ENCODE measurements at regions not wholly inside any gene's neighbourhood (a gene's known extent, or its start where the extent isn't known, plus 50 kb on each side); places are given as distances from the start of the nearest gene placed in this dataset.

DNA sequence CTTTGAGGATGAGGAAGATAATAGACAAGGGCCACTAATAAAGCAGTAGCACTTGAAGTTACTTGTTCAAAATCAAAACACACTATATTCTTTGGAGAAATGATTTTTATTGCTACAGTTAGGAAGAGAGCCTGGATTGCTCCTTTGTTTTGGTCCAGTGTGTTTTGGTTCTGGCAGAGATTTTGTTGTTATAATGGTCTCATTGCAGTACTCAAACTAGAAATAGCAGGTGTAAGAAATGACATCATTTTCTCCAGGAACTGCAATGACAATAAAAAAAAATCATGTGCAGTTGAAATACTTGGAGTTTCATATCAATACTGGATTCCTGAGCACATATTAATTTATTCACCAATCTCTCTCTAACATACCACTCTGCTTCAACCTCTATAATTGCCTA lies 490.3 kb downstream of the CCDC85A start:
- DNase-seq (ENCODE audit: low read depth, low spot score) (no peak), FAIRE-seq (no peak)
- Histone ChIP-seq H3K79me2 (ENCODE audit: control insufficient read depth, insufficient read depth, low read length) (no peaks in the 10 kb centered on the region), H4K20me1 (replicated peaks; ENCODE audit: control insufficient read depth, extremely low read depth, insufficient read depth, low read length) (no peaks in the 10 kb centered on the region), H2AFZ (ENCODE audit: low read depth, low read length) (no peak overlapping the region), H3K9me3 (replicated peaks; ENCODE audit: control insufficient read depth, insufficient read depth, low read length) (no peaks in the 10 kb centered on the region), H3K4me1 (ENCODE audit: control insufficient read depth, extremely low read depth, insufficient read depth, low read length) (no peaks in the 10 kb centered on the region), H3K9me1 (replicated peaks; ENCODE audit: control insufficient read depth, extremely low read depth, insufficient read depth, low read length) (no peaks in the 10 kb centered on the region), H3K4me2 (ENCODE audit: insufficient read depth, low read length) (no peak overlapping the region), H3K9ac (replicated peaks; ENCODE audit: extremely low read depth, insufficient read depth, low read length) (no peak overlapping the region), H3K4me3 (replicated peaks in 1 of 3; ENCODE audit: insufficient read depth in 1 of 3, low read depth in 1 of 3, low read length in 3 of 3) (no peak overlapping the region), H3K27ac (ENCODE audit: insufficient read depth, low read depth, low read length) (no peak overlapping the region), H3K27me3 (ENCODE audit: control insufficient read depth in 2 of 2, insufficient read depth in 2 of 2, low read length in 2 of 2) (no peaks in the 10 kb centered on the region), H3K36me3 (ENCODE audit: control insufficient read depth in 2 of 2, extremely low read depth in 1 of 2, insufficient read depth in 2 of 2, low read length in 2 of 2) (no peaks in the 10 kb centered on the region)
- ChIA-PET POLR2A (no interaction called here), CTCF (no interaction called here)
- BruUV-seq (replicated peaks), result no TSS peak
- intact Hi-C loops (cut with micrococcal nuclease), result no loop called here
- dilution Hi-C loops (cut with MboI; ENCODE audit: extremely low pct_ligation_motif_present, low sequenced_read_pairs), result no loop called here
- TF ChIP-seq FOS (IDR thresholded peaks at IDR 0.05; ENCODE audit: borderline replicate concordance, insufficient read depth, low read length) (no peak), GATA2 (IDR thresholded peaks at IDR 0.05; ENCODE audit: insufficient read depth, insufficient read length, low read depth, low read length) (no peak), JUN (IDR thresholded peaks at IDR 0.05; ENCODE audit: borderline replicate concordance, insufficient read depth, insufficient read length, low read depth) (no peak), EZH2 (IDR thresholded peaks at IDR 0.05; ENCODE audit: borderline replicate concordance, low read depth, low read length, severe bottlenecking) (no peak), MYC (IDR thresholded peaks at IDR 0.05; ENCODE audit: low read depth, low read length) (no peak)
- TF ChIP-seq, protein P1, sequence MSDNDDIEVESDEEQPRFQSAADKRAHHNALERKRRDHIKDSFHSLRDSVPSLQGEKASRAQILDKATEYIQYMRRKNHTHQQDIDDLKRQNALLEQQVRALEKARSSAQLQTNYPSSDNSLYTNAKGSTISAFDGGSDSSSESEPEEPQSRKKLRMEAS (IDR thresholded peaks at IDR 0.05; ENCODE audit: insufficient read depth, insufficient read length), result no peak

DNA sequence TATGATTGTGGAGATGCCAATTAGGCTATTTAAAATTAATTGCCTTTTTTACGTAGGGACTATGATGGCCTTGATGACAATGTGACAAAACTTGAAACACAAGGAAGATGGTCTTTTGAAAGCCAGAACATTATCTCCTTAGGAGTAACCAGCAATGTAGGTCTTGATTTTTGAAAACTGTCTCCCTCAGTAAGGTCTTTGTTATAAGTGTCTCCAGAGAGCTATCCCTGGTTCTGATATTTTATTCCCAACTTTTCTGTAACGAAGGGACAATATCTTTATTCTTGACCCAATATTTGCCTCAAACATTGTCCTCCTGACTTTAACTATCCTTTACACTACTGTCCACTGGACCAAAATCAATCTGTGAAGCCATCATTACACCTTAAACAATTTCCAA lies 493.2 kb downstream of the CCDC85A start:
- TF ChIP-seq, protein P1 (IDR thresholded peaks at IDR 0.05; ENCODE audit: insufficient read depth, insufficient read length), result no peak
- TF ChIP-seq POLR2AphosphoS5 (IDR thresholded peaks at IDR 0.05; ENCODE audit: insufficient read depth, low read depth, low read length), result no peak
- TF ChIP-seq MYC (IDR thresholded peaks at IDR 0.05; ENCODE audit: low read depth, low read length), result no peak
- TF ChIP-seq JUN (IDR thresholded peaks at IDR 0.05; ENCODE audit: borderline replicate concordance, insufficient read depth, insufficient read length, low read depth), result no peak
- no peak for TF ChIP-seq EZH2 (IDR thresholded peaks at IDR 0.05; ENCODE audit: borderline replicate concordance, low read depth, low read length, severe bottlenecking)
- no peak for TF ChIP-seq GATA2 (IDR thresholded peaks at IDR 0.05; ENCODE audit: insufficient read depth, insufficient read length, low read depth, low read length)
- TF ChIP-seq, protein P2, sequence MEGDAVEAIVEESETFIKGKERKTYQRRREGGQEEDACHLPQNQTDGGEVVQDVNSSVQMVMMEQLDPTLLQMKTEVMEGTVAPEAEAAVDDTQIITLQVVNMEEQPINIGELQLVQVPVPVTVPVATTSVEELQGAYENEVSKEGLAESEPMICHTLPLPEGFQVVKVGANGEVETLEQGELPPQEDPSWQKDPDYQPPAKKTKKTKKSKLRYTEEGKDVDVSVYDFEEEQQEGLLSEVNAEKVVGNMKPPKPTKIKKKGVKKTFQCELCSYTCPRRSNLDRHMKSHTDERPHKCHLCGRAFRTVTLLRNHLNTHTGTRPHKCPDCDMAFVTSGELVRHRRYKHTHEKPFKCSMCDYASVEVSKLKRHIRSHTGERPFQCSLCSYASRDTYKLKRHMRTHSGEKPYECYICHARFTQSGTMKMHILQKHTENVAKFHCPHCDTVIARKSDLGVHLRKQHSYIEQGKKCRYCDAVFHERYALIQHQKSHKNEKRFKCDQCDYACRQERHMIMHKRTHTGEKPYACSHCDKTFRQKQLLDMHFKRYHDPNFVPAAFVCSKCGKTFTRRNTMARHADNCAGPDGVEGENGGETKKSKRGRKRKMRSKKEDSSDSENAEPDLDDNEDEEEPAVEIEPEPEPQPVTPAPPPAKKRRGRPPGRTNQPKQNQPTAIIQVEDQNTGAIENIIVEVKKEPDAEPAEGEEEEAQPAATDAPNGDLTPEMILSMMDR (IDR thresholded peaks at IDR 0.05; ENCODE audit: extremely low read depth in 1 of 2, insufficient read depth in 1 of 2, low read depth in 1 of 2, low read length in 2 of 2), result no peak
- TF ChIP-seq FOS (IDR thresholded peaks at IDR 0.05; ENCODE audit: borderline replicate concordance, insufficient read depth, low read length), result no peak
- no peak for TF ChIP-seq POLR2A (IDR thresholded peaks at IDR 0.05; ENCODE audit: low read depth, low read length)
- ChIA-PET POLR2A (no interaction called here), CTCF (interaction anchor here (0.9 kb wide), 1 partner anchor 9 kb away, joined by 4 read pairs; no protein-coding TSS in a partner anchor)
- Histone ChIP-seq H3K79me2 (ENCODE audit: control insufficient read depth, insufficient read depth, low read length) (no peaks in the 10 kb centered on the region), H3K27me3 (ENCODE audit: control insufficient read depth in 2 of 2, insufficient read depth in 2 of 2, low read length in 2 of 2) (no peaks in the 10 kb centered on the region), H3K9me1 (replicated peaks; ENCODE audit: control insufficient read depth, extremely low read depth, insufficient read depth, low read length) (no peaks in the 10 kb centered on the region), H3K9ac (replicated peaks; ENCODE audit: extremely low read depth, insufficient read depth, low read length) (no peak overlapping the region), H3K36me3 (ENCODE audit: control insufficient read depth in 2 of 2, extremely low read depth in 1 of 2, insufficient read depth in 2 of 2, low read length in 2 of 2) (no peaks in the 10 kb centered on the region), H3K9me3 (replicated peaks; ENCODE audit: control insufficient read depth, insufficient read depth, low read length) (no peaks in the 10 kb centered on the region), H3K4me1 (ENCODE audit: control insufficient read depth, extremely low read depth, insufficient read depth, low read length) (peaks cover 21% of the 10 kb centered on the region), H3K27ac (ENCODE audit: insufficient read depth, low read depth, low read length) (no peak overlapping the region), H3K4me3 (replicated peaks in 1 of 3; ENCODE audit: insufficient read depth in 1 of 3, low read depth in 1 of 3, low read length in 3 of 3) (no peak overlapping the region), H2AFZ (ENCODE audit: low read depth, low read length) (no peak overlapping the region), H3K4me2 (ENCODE audit: insufficient read depth, low read length) (no peak overlapping the region), H4K20me1 (replicated peaks; ENCODE audit: control insufficient read depth, extremely low read depth, insufficient read depth, low read length) (no peaks in the 10 kb centered on the region)
- FAIRE-seq (no peak), DNase-seq (ENCODE audit: low read depth, low spot score) (no peak)
- dilution Hi-C loops (cut with MboI; ENCODE audit: extremely low pct_ligation_motif_present, low sequenced_read_pairs) (no loop called here), intact Hi-C loops (cut with micrococcal nuclease) (no loop called here)
- BruUV-seq (replicated peaks), result no TSS peak

All from endothelial cell of umbilical vein (primary cell).